K562 (cell line): ENCODE measurements at regions not wholly inside any gene's neighbourhood (a gene's known extent, or its start where the extent isn't known, plus 50 kb on each side); places are given as distances from the start of the nearest gene placed in this dataset.
"Not testable (repeated sequence)": the region's sequence is repeated elsewhere in the genome, so short reads cannot be mapped to it uniquely, and the experiment has no call there.

ENCODE experiments used
- ATAC-seq: fragments of 200-7000 bp; cut with Tn5 transposase; 3 replicates; pipeline ENCODE4 v1.9.1; 2020; ENCODE audit warnings: moderate library complexity
- BruUV-seq: library from RNA; stranded (reverse); fragments of 400-500 nt; replicated peaks from 2 replicates; lab custom pipeline; 2021; lab: Mats Ljungman, UMichigan
- CTCF ChIA-PET: fragments of 300-600 bp; formaldehyde crosslinking; extraction: SDS; loops from one replicate; lab custom pipeline; 2021; ENCODE audit warnings: low intra/inter-chr PET ratio; lab: Yijun Ruan, JAX
- POLR2A ChIA-PET: fragments of 300-600, 350-650 bp; sonication (Branson Sonifier 250); formaldehyde crosslinking; extraction: SDS; loops from one replicate; lab custom pipeline; 2021; ENCODE audit warnings: antibody characterized with exemption, inconsistent platforms; lab: Yijun Ruan, JAX
- DNase-seq, 4 experiments: peaks; one replicate each; pipeline versions ENCODE4 v3.0.0 to v3.0.0-alpha.2; 2011 to 2018; ENCODE audit warnings: low spot score in 3 of 4, mixed read lengths in 3 of 4; ENCODE audit errors: extremely low read depth in 1 of 4
- FAIRE-seq: peaks from 2 replicates; lab custom pipeline; 2011; peaks lifted over from hg19 to GRCh38; lab: Jason Lieb, UNC
- H2AFZ ChIP-seq: 2 replicates; pipeline ENCODE4 v1.6.0; 2011; ENCODE audit warnings: low read depth, low read length, control low read depth, inconsistent platforms
- H3K27ac ChIP-seq: fragments of 200-600 bp; 3 replicates; pipeline ENCODE4 v1.8.0; 2011; ENCODE audit warnings: low read depth, mild to moderate bottlenecking, control low read depth, inconsistent platforms, low read length, moderate library complexity, mixed read lengths; ENCODE audit errors: extremely low read depth
- H3K27me3 ChIP-seq, 2 experiments: fragments of 300-600 bp in 1 of 2; 2 replicates in 1 of 2; 3 replicates in 1 of 2; pipeline versions ENCODE4 v1.6.0 to v1.8.0; 2011; ENCODE audit warnings: inconsistent platforms in 2 of 2, low read length in 2 of 2, mild to moderate bottlenecking in 1 of 2, mixed read lengths in 1 of 2, moderate library complexity in 1 of 2; ENCODE audit not compliant: control insufficient read depth in 2 of 2, insufficient read depth in 2 of 2
- H3K36me3 ChIP-seq: fragments of 300-600 bp; 3 replicates; pipeline ENCODE4 v1.8.0; 2011; ENCODE audit warnings: mild to moderate bottlenecking, low read length, inconsistent platforms; ENCODE audit not compliant: control insufficient read depth, insufficient read depth
- H3K4me1 ChIP-seq, 2 experiments: fragments of 200-600 bp in 1 of 2; replicated peaks in 1 of 2; 2 replicates in 1 of 2; 3 replicates in 1 of 2; pipeline versions ENCODE4 v1.5.1 to v1.8.0; 2011; ENCODE audit warnings: inconsistent platforms in 2 of 2, low read length in 2 of 2, mild to moderate bottlenecking in 1 of 2, mixed read lengths in 1 of 2, moderate library complexity in 1 of 2; ENCODE audit not compliant: control insufficient read depth in 2 of 2, insufficient read depth in 2 of 2
- H3K4me2 ChIP-seq: 2 replicates; pipeline ENCODE4 v1.6.1; 2011; ENCODE audit warnings: low read length, control low read depth, inconsistent platforms, mixed read lengths; ENCODE audit not compliant: insufficient read depth
- H3K4me3 ChIP-seq: fragments of 200-600 bp; sonication (generic), shearing (Covaris generic); 2 replicates; pipeline ENCODE4 v1.5.1; 2016; ENCODE audit warnings: control low read depth, inconsistent platforms
- H3K79me2 ChIP-seq: fragments of 200-600 bp; 3 replicates; pipeline ENCODE4 v1.8.0; 2011; ENCODE audit warnings: low read length, inconsistent platforms; ENCODE audit not compliant: control insufficient read depth, insufficient read depth
- H3K9ac ChIP-seq, 2 experiments: 2 replicates each; pipeline versions ENCODE4 v1.6.0 to v1.6.1; 2011; ENCODE audit warnings: low read depth in 2 of 2, low read length in 2 of 2, control low read depth in 1 of 2, inconsistent platforms in 1 of 2, mild to moderate bottlenecking in 1 of 2, mixed read lengths in 1 of 2; ENCODE audit not compliant: insufficient read depth in 1 of 2
- H3K9me1 ChIP-seq: one replicate; pipeline ENCODE4 v1.6.0; 2011; ENCODE audit warnings: inconsistent platforms, mild to moderate bottlenecking, low read length, moderate library complexity; ENCODE audit not compliant: control insufficient read depth, insufficient read depth
- H3K9me3 ChIP-seq: replicated peaks from 2 replicates; pipeline ENCODE4 v1.5.1; 2011; ENCODE audit warnings: low read depth, low read length, inconsistent platforms; ENCODE audit not compliant: control insufficient read depth, insufficient read depth
- H4K20me1 ChIP-seq: replicated peaks from 2 replicates; pipeline ENCODE4 v1.6.1; 2011; ENCODE audit warnings: low read length, inconsistent platforms, mixed read lengths; ENCODE audit not compliant: control insufficient read depth, insufficient read depth
- HMG20A ChIP-seq: fragments of 450-650 bp; formaldehyde crosslinking; conservative IDR thresholded peaks from 2 replicates; pipeline ENCODE4 v1.4.0; 2020; ENCODE audit warnings: mild to moderate bottlenecking, mixed read lengths
- WGBS: fragments of 100-300 bp; shearing (Covaris generic); methylation state at CpG from one replicate; pipeline ENCODE4 v1.1.6; 2016; ENCODE audit warnings: low coverage, mixed read lengths; ENCODE audit not compliant: insufficient coverage; ENCODE audit errors: missing lambda C conversion rate; 5-methylcytosine and 5-hydroxymethylcytosine counted together
- in situ Hi-C: fragments of 300-500 bp; cut with MboI; formaldehyde crosslinking; loops from 4 replicates; pipeline ENCODE4 v1.15.0; 2018; ENCODE audit warnings: inconsistent platforms, mixed read lengths
- intact Hi-C: fragments of 100-400 bp; cut with micrococcal nuclease; formaldehyde crosslinking; loops from 2 replicates; pipeline ENCODE4 v1.14.2; 2022

GRCh38 chr1:189644156-189644555, 833.5 kb downstream of the BRINP3 start:
- H3K27me3 ChIP-seq, H3K9me1 ChIP-seq, H3K27ac ChIP-seq, BruUV-seq, POLR2A ChIA-PET, H3K9ac ChIP-seq, H3K4me1 ChIP-seq, intact Hi-C loops, H3K9me3 ChIP-seq, in situ Hi-C loops, FAIRE-seq, H3K36me3 ChIP-seq, CTCF ChIA-PET, H2AFZ ChIP-seq, H3K4me2 ChIP-seq, H4K20me1 ChIP-seq, ATAC-seq, H3K4me3 ChIP-seq, DNase-seq, H3K79me2 ChIP-seq: not testable (repeated sequence)
- 3% methylated on average over 5 of the region's 5 CpGs for WGBS

- FAIRE-seq: no peak
- no peaks in the 10 kb centered on the region for H3K79me2 ChIP-seq
- no peaks in the 10 kb centered on the region for H3K27me3 ChIP-seq
- no peaks in the 10 kb centered on the region for H3K4me1 ChIP-seq
- H3K9me3 ChIP-seq: 0 out of 2 replicates have a peak, but pooled peaks cover 2% of the 10 kb centered on the region
- intact Hi-C loops: no loop called here
- H3K9me1 ChIP-seq: no peaks in the 10 kb centered on the region
- in situ Hi-C loops: no loop called here
- H3K4me2 ChIP-seq: no peak overlapping the region
- H4K20me1 ChIP-seq: no peaks in the 10 kb centered on the region
- ATAC-seq: no peak
- no peak overlapping the region for H3K27ac ChIP-seq
- WGBS: 7% methylated on average over 4 of the region's 4 CpGs
- CTCF ChIA-PET: no interaction called here
- no peak overlapping the region for H3K9ac ChIP-seq
- H2AFZ ChIP-seq: no peak overlapping the region
- DNase-seq: no peak
- TF ChIP-seq HMG20A: no peak
- TF ChIP-seq, all 486 proteins: peak for 0
- Histone ChIP-seq H3K36me3 (no peaks in the 10 kb centered on the region), H3K4me3 (no peak overlapping the region)
- BruUV-seq: no TSS peak
- POLR2A ChIA-PET: no interaction called here
Observed at GRCh38 chr1:189644970-189645369, 832.7 kb downstream of the BRINP3 start.
